ENCODE measurements at regions not wholly inside any gene's neighbourhood (a gene's known extent, or its start where the extent isn't known, plus 50 kb on each side); places are given as distances from the start of the nearest gene placed in this dataset.
"Not testable (repeated sequence)": the region's sequence is repeated elsewhere in the genome, so short reads cannot be mapped to it uniquely, and the experiment has no call there.

GRCh38 chr10:4635883-4636282 lies 190.1 kb upstream of the AKR1E2 start:
- no peak for DNase-seq (ENCODE audit: low read depth)

- no peak for DNase-seq (ENCODE audit: low read depth)
These were observed 190.6 kb upstream of the AKR1E2 start for GRCh38 chr10:4635388-4635787.

GRCh38 chr10:4633776-4634175 lies 192.2 kb upstream of the AKR1E2 start:
- DNase-seq (ENCODE audit: low read depth) = no peak

GRCh38 chr10:4633186-4633585 lies 192.8 kb upstream of the AKR1E2 start:
- no peak for DNase-seq (ENCODE audit: low read depth)

- no peak for DNase-seq (ENCODE audit: low read depth)
These were observed 193.2 kb upstream of the AKR1E2 start for GRCh38 chr10:4632757-4633156.

GRCh38 chr10:4626919-4627318 lies 199.1 kb upstream of the AKR1E2 start:
- no peak for DNase-seq (ENCODE audit: low read depth)

GRCh38 chr10:4623757-4624420 lies 202.1 kb upstream of the AKR1E2 start:
- DNase-seq (ENCODE audit: low read depth) = no peak

- no peak for DNase-seq (ENCODE audit: low read depth)
These were observed 202.8 kb upstream of the AKR1E2 start for GRCh38 chr10:4623200-4623599.

GRCh38 chr10:4622384-4622783 lies 203.6 kb upstream of the AKR1E2 start:
- DNase-seq (ENCODE audit: low read depth) = no peak

GRCh38 chr10:4617589-4617988 lies 208.4 kb upstream of the AKR1E2 start:
- DNase-seq (ENCODE audit: low read depth) = no peak

- DNase-seq (ENCODE audit: low read depth) = no peak
These were observed 211.0 kb upstream of the AKR1E2 start for GRCh38 chr10:4615042-4615441.

- no peak for DNase-seq (ENCODE audit: low read depth)
These were observed 216.8 kb upstream of the AKR1E2 start for GRCh38 chr10:4609251-4609650.

GRCh38 chr10:4607681-4608080 lies 218.3 kb upstream of the AKR1E2 start:
- no peak for DNase-seq (ENCODE audit: low read depth)

- DNase-seq (ENCODE audit: low read depth) = no peak
These were observed 219.0 kb upstream of the AKR1E2 start for GRCh38 chr10:4606856-4607636.

- DNase-seq (ENCODE audit: low read depth) = no peak
These were observed 223.1 kb upstream of the AKR1E2 start for GRCh38 chr10:4602764-4603491.

GRCh38 chr10:4599471-4599870 lies 226.5 kb upstream of the AKR1E2 start:
- no peak for DNase-seq (ENCODE audit: low read depth)

GRCh38 chr10:4597898-4598297 lies 228.1 kb upstream of the AKR1E2 start:
- DNase-seq (ENCODE audit: low read depth) = not testable (repeated sequence)

GRCh38 chr10:4596951-4597350 lies 229.1 kb upstream of the AKR1E2 start:
- no peak for DNase-seq (ENCODE audit: low read depth)

GRCh38 chr10:4595719-4596319 lies 230.2 kb upstream of the AKR1E2 start:
- no peak for DNase-seq (ENCODE audit: low read depth)

GRCh38 chr10:4590807-4591206 lies 235.2 kb upstream of the AKR1E2 start:
- DNase-seq (ENCODE audit: low read depth) = no peak

- DNase-seq (ENCODE audit: low read depth) = no peak
These were observed 237.2 kb upstream of the AKR1E2 start for GRCh38 chr10:4588824-4589223.

GRCh38 chr10:4587466-4587865 lies 238.5 kb upstream of the AKR1E2 start:
- DNase-seq (ENCODE audit: low read depth) = no peak

- no peak for DNase-seq (ENCODE audit: low read depth)
These were observed 239.2 kb upstream of the AKR1E2 start for GRCh38 chr10:4586776-4587175.

Measured in activated gamma-delta T cell treated with anti-CD3 and anti-CD28 coated beads, Interleukin-2, amount 50 U/mL, for 16 hours (primary cell).